Tibial artery (tissue), 4 donors: ENCODE measurements at regions not wholly inside any gene's neighbourhood (a gene's known extent, or its start where the extent isn't known, plus 50 kb on each side); places are given as distances from the start of the nearest gene placed in this dataset.

Experiments
- DNase-seq, 2 donors: peaks; one replicate each; pipeline ENCODE4 v3.0.0-alpha.2; 2019
- H3K27ac ChIP-seq, 2 donors: fragments of 200-600 bp; sonication (generic) in 1 of 2; 1 replicate in 1 of 2; 2 replicates in 1 of 2; pipeline ENCODE4 v1.5.1; 2018 to 2019; ENCODE audit warnings: mild to moderate bottlenecking in 1 of 2
- H3K27me3 ChIP-seq, 2 donors: fragments of 200-600 bp; sonication (generic) in 1 of 2; one replicate each; pipeline versions ENCODE4 v1.5.1 to v1.6.0; 2016 to 2019
- H3K36me3 ChIP-seq, 3 donors: fragments of 200-600 bp; sonication (generic) in 2 of 3; one replicate each; pipeline ENCODE4 v1.5.1; 2016 to 2019; ENCODE audit warnings: mild to moderate bottlenecking in 2 of 3
- H3K4me1 ChIP-seq, 4 donors: fragments of 200-600 bp; sonication (generic) in 2 of 4; 1 replicate in 3 of 4; 2 replicates in 1 of 4; pipeline ENCODE4 v1.5.1; 2016 to 2019
- H3K4me3 ChIP-seq, 2 donors: fragments of 200-600 bp; sonication (generic) in 1 of 2; 1 replicate in 1 of 2; 2 replicates in 1 of 2; pipeline ENCODE4 v1.5.1; 2018 to 2019; ENCODE audit warnings: mild to moderate bottlenecking in 2 of 2
- H3K9me3 ChIP-seq, 3 donors: fragments of 200-600 bp; sonication (generic) in 1 of 3; one replicate each; pipeline ENCODE4 v1.5.1; 2016 to 2019
- intact Hi-C: fragments of 100-400 bp; cut with DNase I; formaldehyde crosslinking; loops from one replicate; pipeline ENCODE4 v1.15.0; 2023; ENCODE audit warnings: low total_unique reads
- TF ChIP-seq, protein P1 (sequence below), 2 experiments: fragments of 200-600 bp in 1 of 2; fragments of 450-650 bp in 1 of 2; IDR thresholded peaks; one replicate each; pipeline ENCODE4 v1.5.1; 2017 to 2019; ENCODE audit warnings: antibody characterized with exemption in 2 of 2, mild to moderate bottlenecking in 1 of 2, moderate library complexity in 1 of 2

DNA sequence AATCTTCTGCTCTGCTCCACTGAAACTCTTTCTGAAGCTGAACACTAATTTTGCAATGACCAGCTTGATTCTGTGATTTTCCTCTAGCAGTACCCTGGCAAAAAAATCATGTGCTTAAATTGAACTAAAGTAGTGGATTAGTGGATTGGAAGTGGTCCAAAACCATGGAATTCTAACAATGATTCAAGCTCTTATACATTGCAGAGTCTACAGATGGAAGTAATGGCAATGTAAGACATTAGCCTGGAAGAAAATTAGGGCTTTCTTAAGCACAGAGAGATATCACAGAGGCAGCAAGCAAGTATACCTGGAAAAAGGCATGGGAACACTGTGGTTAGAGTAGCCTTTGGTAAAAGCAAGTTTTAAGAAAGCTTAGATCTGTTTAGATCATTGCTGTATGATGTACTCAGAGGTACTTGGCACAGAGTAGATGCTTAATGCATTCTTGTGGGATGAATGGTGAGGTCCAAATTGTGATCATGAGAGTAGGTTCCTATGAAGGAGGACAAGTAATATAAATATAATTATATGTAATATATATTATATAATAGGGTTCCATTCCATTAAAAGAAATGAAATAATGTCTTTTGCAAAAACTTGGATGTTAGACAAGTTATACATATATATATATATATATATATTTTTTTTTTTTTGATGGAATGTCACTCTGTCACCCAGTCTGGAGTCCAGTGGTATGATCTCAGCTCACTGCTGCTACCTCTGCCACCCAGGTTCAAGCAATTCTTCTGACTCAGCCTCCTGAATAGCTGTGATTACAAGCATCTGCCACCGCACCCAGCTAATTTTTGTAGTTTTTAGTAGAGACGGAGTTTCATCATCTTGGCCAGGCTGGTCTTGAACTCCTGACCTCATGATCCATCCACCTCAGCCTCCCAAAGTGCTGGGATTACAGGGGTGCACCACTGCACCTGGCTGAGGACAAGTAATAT lies 172.2 kb upstream of the SCN7A start:
- H3K36me3 ChIP-seq = no peaks in the 10 kb centered on the region
- TF ChIP-seq, protein P1, sequence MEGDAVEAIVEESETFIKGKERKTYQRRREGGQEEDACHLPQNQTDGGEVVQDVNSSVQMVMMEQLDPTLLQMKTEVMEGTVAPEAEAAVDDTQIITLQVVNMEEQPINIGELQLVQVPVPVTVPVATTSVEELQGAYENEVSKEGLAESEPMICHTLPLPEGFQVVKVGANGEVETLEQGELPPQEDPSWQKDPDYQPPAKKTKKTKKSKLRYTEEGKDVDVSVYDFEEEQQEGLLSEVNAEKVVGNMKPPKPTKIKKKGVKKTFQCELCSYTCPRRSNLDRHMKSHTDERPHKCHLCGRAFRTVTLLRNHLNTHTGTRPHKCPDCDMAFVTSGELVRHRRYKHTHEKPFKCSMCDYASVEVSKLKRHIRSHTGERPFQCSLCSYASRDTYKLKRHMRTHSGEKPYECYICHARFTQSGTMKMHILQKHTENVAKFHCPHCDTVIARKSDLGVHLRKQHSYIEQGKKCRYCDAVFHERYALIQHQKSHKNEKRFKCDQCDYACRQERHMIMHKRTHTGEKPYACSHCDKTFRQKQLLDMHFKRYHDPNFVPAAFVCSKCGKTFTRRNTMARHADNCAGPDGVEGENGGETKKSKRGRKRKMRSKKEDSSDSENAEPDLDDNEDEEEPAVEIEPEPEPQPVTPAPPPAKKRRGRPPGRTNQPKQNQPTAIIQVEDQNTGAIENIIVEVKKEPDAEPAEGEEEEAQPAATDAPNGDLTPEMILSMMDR (IDR thresholded peaks at IDR 0.05) = no peak
- H3K4me1 ChIP-seq = no peaks in the 10 kb centered on the region
- DNase-seq = no peak
- H3K27me3 ChIP-seq = no peaks in the 10 kb centered on the region
- H3K9me3 ChIP-seq = no peaks in the 10 kb centered on the region
- intact Hi-C loops = no loop called here
- H3K27ac ChIP-seq = no peak overlapping the region
- no peak overlapping the region for H3K4me3 ChIP-seq

DNA sequence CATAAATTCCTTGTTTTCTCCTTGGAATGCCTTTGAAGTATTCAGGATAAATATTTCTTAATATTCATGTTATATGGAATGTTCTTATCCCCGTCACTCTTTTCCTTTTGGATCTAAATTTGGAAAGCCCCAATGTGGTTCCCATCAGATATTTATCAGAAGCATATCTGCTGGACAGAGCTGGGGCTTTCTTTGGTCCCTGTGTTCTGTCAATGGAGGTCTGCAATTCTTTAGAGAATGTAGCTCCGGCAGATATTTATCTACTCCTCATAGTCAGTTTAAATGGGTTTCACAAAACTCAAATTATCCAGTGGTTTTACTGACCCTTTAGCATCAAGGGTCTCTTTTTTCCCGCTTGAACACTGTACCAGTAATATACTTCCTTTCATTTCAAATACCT lies 167.8 kb upstream of the SCN7A start:
- Histone ChIP-seq H3K27ac (no peak overlapping the region), H3K27me3 (no peaks in the 10 kb centered on the region), H3K36me3 (no peaks in the 10 kb centered on the region), H3K4me1 (no peaks in the 10 kb centered on the region), H3K4me3 (no peak overlapping the region), H3K9me3 (no peaks in the 10 kb centered on the region)
- intact Hi-C loops = no loop called here
- no peak for DNase-seq
- TF ChIP-seq, protein P1 (IDR thresholded peaks at IDR 0.05) = no peak

DNA sequence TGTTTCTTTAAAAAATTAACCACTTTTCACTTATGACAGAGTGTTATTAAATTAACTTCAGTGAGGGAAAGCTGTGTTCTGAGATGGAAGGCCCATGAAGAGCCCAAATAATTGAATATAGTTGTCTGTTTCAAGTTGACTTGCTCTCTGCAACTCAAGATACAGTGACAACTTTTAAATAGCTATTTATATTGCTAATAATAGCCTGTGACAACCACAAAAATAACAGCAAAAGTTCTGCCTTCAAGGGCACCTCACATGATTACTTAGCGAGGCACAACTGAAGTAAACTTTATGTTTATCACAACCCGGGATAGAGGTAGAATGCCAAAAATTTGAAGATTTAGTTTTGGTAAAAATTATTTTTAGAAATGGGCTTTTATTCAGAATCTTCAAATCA lies 167.3 kb upstream of the SCN7A start:
- H3K27ac ChIP-seq = no peak overlapping the region
- intact Hi-C loops = no loop called here
- TF ChIP-seq, protein P1 (IDR thresholded peaks at IDR 0.05) = no peak

DNA sequence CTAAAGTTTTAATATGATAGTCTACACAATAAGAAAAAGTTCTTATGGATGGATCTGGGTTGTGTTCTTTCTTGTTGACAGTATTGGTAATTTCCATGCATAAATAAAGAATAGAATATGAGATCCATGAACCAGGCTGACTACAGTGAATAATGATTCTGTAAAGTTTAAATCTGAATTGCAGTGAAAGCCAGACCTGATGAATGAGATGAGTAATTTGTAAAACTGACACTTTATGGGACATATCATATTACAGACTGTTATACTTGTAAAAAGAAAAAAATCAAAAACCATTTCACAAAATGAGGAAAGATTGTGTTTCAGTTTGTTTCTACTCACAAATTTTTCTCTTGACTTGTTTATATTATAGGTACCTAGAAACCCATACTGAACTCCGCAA lies 164.9 kb upstream of the SCN7A start:
- Histone ChIP-seq H3K27me3 (no peaks in the 10 kb centered on the region), H3K36me3 (no peaks in the 10 kb centered on the region), H3K4me1 (no peaks in the 10 kb centered on the region), H3K9me3 (no peaks in the 10 kb centered on the region), H3K4me3 (no peak overlapping the region), H3K27ac (no peak overlapping the region)
- TF ChIP-seq, protein P1 (IDR thresholded peaks at IDR 0.05) = no peak
- intact Hi-C loops = no loop called here
- DNase-seq = no peak

More for the DNA sequence above, 167.3 kb upstream of the SCN7A start:
- H3K4me3 ChIP-seq = no peak overlapping the region
- DNase-seq = no peak
- no peaks in the 10 kb centered on the region for H3K9me3 ChIP-seq
- H3K4me1 ChIP-seq = no peaks in the 10 kb centered on the region
- no peaks in the 10 kb centered on the region for H3K36me3 ChIP-seq
- H3K27me3 ChIP-seq = no peaks in the 10 kb centered on the region

- no peak overlapping the region for H3K27ac ChIP-seq
- H3K4me3 ChIP-seq = no peak overlapping the region
- TF ChIP-seq, protein P1 (IDR thresholded peaks at IDR 0.05) = no peak
- H3K27me3 ChIP-seq = no peaks in the 10 kb centered on the region
- H3K9me3 ChIP-seq = no peaks in the 10 kb centered on the region
- intact Hi-C loops = no loop called here
- DNase-seq = no peak
- peaks cover 0 to 5% (median 2%) of the 10 kb centered on the region in 4 donors for H3K4me1 ChIP-seq
- H3K36me3 ChIP-seq = no peaks in the 10 kb centered on the region
Observed at GRCh38 chr2:166653185-166653813, 159.2 kb upstream of the SCN7A start.
